Heart left ventricle (tissue), 16 donors: ENCODE measurements at regions not wholly inside any gene's neighbourhood (a gene's known extent, or its start where the extent isn't known, plus 50 kb on each side); places are given as distances from the start of the nearest gene placed in this dataset.

ENCODE experiments used
- ATAC-seq, 4 donors: fragments of 200-7000 bp; cut with Tn5 transposase; one replicate each; pipeline ENCODE4 v1.9.1; 2020 to 2022; ENCODE audit warnings: moderate library complexity in 4 of 4, mild to moderate bottlenecking in 3 of 4, moderate number of reproducible peaks in 1 of 4
- DNase-seq, 5 donors: peaks; one replicate each; pipeline ENCODE4 v3.0.0-alpha.2; 2020
- H3K27ac ChIP-seq, 12 donors: fragments of 200-600 bp; sonication (generic) in 4 of 12; one replicate each; pipeline versions ENCODE4 v1.5.0 to v1.8.0; 2016 to 2022; ENCODE audit warnings: mild to moderate bottlenecking in 2 of 12
- H3K27me3 ChIP-seq, 9 donors: fragments of 200-600 bp; sonication (generic) in 2 of 9; one replicate each; pipeline versions ENCODE4 v1.5.1 to v1.8.0; 2016 to 2022; ENCODE audit warnings: mild to moderate bottlenecking in 3 of 9
- H3K36me3 ChIP-seq, 9 donors: fragments of 200-600 bp; sonication (generic) in 2 of 9; one replicate each; pipeline versions ENCODE4 v1.5.0 to v1.8.0; 2018 to 2022; ENCODE audit warnings: mild to moderate bottlenecking in 2 of 9
- H3K4me1 ChIP-seq, 12 donors: fragments of 200-600 bp; sonication (generic) in 4 of 12; one replicate each; pipeline versions ENCODE4 v1.5.0 to v1.8.0; 2016 to 2022; ENCODE audit warnings: mild to moderate bottlenecking in 3 of 12
- H3K4me3 ChIP-seq, 12 donors: fragments of 200-600 bp; sonication (generic) in 4 of 12; one replicate each; pipeline versions ENCODE4 v1.5.0 to v1.8.0; 2017 to 2022; ENCODE audit warnings: mild to moderate bottlenecking in 9 of 12, moderate library complexity in 4 of 12
- H3K9me3 ChIP-seq, 12 donors: fragments of 200-600 bp; sonication (generic) in 4 of 12; one replicate each; pipeline versions ENCODE4 v1.5.0 to v1.8.0; 2016 to 2022; ENCODE audit warnings: mild to moderate bottlenecking in 1 of 12
- POLR2A ChIP-seq, 2 donors: fragments of 450-650 bp; IDR thresholded peaks; one replicate each; pipeline ENCODE4 v1.6.1; 2017; ENCODE audit warnings: antibody characterized with exemption in 2 of 2, mild to moderate bottlenecking in 2 of 2, moderate library complexity in 2 of 2
- WGBS, 4 donors: extraction: QIAGEN DNeasy Blood & Tissue Kit in 2 of 4; methylation state at CpG; one replicate each; pipeline versions ENCODE4 v1.1.5 to v1.1.7; 2013 to 2018; 5-methylcytosine and 5-hydroxymethylcytosine counted together
- intact Hi-C, 10 donors: fragments of 100-400 bp; cut with DNase I; formaldehyde crosslinking; loops; one replicate each; pipeline versions ENCODE4 v1.11.1 to v1.14.2; 2022
- TF ChIP-seq, protein P1 (sequence below), 12 donors: fragments of 200-600 bp; sonication (generic) in 4 of 12; IDR thresholded peaks; one replicate each; pipeline versions ENCODE4 v1.5.0 to v1.8.0; 2018 to 2022; ENCODE audit warnings: antibody characterized with exemption in 12 of 12, mild to moderate bottlenecking in 5 of 12
- donor health status: ischemic (EF 13 %, LVEDD 7.1; RV severe dilation, severe dysfunction).
- donor health status: healthy with polysubstance abuse.
- donor health status: DM: no; HTN: yes; CAD: no.
- donor health status: DM: no; HTN: no; CAD: no.
- donor health status: ischemic (EF 25% LVEDD 6.9; RV normal size, moderate dysfunction).
- donor health status: ischemic (EF 25% LVEDD 5.7; RV mildly dilated, moderate dysfunction).
- donor health status: healthy.
- donor health status: DM: yes; HTN: yes; CAD: no.
- donor health status: ischemic (EF 35%, LVEDD 5.7; RV mildly dilated, moderate dysfunction).
- donor health status: nonischemic (EF 11% LVEDD 7.7; RV severe dilation, severe dysfunction).
- donor health status: DM: yes; HTN: yes; CAD: no.
- donor health status: PGD.
- donor health status: ischemic (EF 29% LVEDD 5.4; RV normal size, mild dysfunction).
- donor health status: nonischemic (EF 23%, LVEDD 6.1; RV moderate dilation, normal function).

DNA sequence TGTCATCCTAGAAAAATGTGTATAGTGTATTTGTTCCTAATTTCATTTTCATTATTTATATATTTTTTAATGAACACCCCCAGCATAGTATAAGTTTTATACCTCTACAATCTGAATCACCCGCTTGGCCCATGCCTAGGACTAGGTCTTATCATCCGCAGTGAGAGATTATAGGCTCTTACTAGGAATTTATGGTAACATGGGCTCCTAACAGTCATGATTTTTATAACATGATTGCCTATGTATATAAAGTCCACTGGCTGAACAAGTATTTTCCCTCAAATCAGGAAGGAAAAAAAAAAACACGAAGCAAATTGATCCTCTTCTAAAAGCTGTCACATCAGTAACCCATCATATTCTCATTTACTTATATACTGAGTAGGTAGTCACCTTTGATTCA lies 666.1 kb upstream of the NRXN1 start:
- Histone ChIP-seq H3K36me3 (no peaks in the 10 kb centered on the region), H3K4me3 (no peak overlapping the region), H3K9me3 (no peaks in the 10 kb centered on the region), H3K27me3 (no peaks in the 10 kb centered on the region), H3K27ac (no peak overlapping the region), H3K4me1 (no peaks in the 10 kb centered on the region)
- intact Hi-C loops = no loop called here
- ATAC-seq (no peak), DNase-seq (no peak)
- no peak for TF ChIP-seq POLR2A (IDR thresholded peaks at IDR 0.05)
- TF ChIP-seq, protein P1, sequence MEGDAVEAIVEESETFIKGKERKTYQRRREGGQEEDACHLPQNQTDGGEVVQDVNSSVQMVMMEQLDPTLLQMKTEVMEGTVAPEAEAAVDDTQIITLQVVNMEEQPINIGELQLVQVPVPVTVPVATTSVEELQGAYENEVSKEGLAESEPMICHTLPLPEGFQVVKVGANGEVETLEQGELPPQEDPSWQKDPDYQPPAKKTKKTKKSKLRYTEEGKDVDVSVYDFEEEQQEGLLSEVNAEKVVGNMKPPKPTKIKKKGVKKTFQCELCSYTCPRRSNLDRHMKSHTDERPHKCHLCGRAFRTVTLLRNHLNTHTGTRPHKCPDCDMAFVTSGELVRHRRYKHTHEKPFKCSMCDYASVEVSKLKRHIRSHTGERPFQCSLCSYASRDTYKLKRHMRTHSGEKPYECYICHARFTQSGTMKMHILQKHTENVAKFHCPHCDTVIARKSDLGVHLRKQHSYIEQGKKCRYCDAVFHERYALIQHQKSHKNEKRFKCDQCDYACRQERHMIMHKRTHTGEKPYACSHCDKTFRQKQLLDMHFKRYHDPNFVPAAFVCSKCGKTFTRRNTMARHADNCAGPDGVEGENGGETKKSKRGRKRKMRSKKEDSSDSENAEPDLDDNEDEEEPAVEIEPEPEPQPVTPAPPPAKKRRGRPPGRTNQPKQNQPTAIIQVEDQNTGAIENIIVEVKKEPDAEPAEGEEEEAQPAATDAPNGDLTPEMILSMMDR (IDR thresholded peaks at IDR 0.05) = no peak
- WGBS, 4 donors = 80 to 89% (median 85%) methylated on average over 3 of the region's 3 CpGs

DNA sequence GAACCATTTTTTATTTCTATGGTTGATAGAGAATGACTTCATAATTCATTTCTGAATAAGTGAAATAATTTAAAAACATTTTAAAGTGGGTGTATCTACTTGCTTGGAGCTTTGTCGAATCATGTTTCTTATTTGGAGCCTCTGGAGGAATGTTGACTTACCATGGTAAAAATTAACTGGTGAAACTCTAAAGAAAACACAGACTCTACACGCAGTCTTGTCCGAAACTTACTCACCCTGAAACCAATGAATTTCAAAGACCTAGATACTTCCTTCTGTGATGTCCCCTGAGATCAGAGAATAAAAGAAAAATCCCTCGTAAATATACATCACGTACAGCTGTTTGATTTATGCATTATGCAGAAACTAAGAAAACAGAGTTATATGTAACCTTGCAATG lies 665.2 kb upstream of the NRXN1 start:
- 80 to 92% (median 84%) methylated on average over 5 of the region's 5 CpGs for WGBS, 4 donors
- Histone ChIP-seq H3K4me1 (no peaks in the 10 kb centered on the region), H3K27me3 (no peaks in the 10 kb centered on the region), H3K27ac (no peak overlapping the region), H3K9me3 (no peaks in the 10 kb centered on the region), H3K36me3 (no peaks in the 10 kb centered on the region), H3K4me3 (no peak overlapping the region)
- no peak for DNase-seq
- TF ChIP-seq, protein P1 (IDR thresholded peaks at IDR 0.05) = no peak
- no peak for TF ChIP-seq POLR2A (IDR thresholded peaks at IDR 0.05)
- intact Hi-C loops = no loop called here
- no peak for ATAC-seq

DNA sequence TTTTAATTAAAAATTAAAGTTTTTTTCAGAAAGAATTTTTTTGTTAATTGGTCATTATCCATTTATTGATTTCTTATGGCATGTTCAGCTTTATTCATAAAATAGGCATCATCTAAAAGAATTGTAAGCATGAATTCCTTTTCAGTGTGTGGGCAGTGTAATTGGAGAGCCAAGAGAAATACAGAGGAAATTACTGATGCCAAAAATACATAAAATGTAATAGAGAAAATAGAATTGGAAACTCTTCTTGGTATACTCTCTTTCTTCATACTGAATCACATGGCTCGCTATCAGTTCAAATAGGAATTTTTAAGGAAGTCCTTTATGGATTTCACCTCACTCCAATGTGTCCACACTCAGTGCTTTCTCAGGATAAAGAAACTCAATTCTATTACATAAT lies 663.6 kb upstream of the NRXN1 start:
- Histone ChIP-seq H3K4me1 (no peaks in the 10 kb centered on the region), H3K36me3 (no peaks in the 10 kb centered on the region), H3K9me3 (no peaks in the 10 kb centered on the region), H3K4me3 (no peak overlapping the region), H3K27ac (no peak overlapping the region), H3K27me3 (no peaks in the 10 kb centered on the region)
- intact Hi-C loops = no loop called here
- DNase-seq = no peak
- no peak for ATAC-seq
- WGBS, 4 donors = 58 to 81% (median 67%) methylated on average over 1 of the region's 1 CpG
- TF ChIP-seq POLR2A (IDR thresholded peaks at IDR 0.05) = no peak

DNA sequence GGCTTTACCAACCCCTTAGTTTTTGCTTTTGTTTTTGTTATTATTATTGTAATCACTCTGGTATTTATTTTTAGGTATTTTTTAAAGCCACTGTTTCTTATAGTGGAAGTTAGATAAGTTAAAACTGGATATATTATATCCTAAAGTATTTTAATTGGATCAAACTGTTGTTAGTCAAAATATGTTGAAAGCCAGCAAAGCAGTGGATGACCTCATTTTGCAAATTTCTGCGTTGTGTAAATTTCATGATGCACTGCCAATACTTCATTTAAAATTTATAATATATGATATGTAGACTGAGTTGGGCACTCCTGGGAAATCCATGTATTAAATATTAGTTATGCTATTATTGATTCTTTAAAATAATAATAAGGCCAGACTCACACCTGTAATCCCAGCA lies 661.7 kb upstream of the NRXN1 start:
- no peaks in the 10 kb centered on the region for H3K4me1 ChIP-seq
- ATAC-seq = no peak
- H3K36me3 ChIP-seq = no peaks in the 10 kb centered on the region
- no peaks in the 10 kb centered on the region for H3K9me3 ChIP-seq
- no peak for TF ChIP-seq POLR2A (IDR thresholded peaks at IDR 0.05)
- TF ChIP-seq, protein P1 (IDR thresholded peaks at IDR 0.05) = no peak
- H3K27ac ChIP-seq = no peak overlapping the region
- WGBS, 4 donors = 69 to 77% (median 73%) methylated on average over 1 of the region's 1 CpG
- H3K4me3 ChIP-seq = no peak overlapping the region
- intact Hi-C loops = no loop called here
- no peak for DNase-seq
- H3K27me3 ChIP-seq = no peaks in the 10 kb centered on the region

DNA sequence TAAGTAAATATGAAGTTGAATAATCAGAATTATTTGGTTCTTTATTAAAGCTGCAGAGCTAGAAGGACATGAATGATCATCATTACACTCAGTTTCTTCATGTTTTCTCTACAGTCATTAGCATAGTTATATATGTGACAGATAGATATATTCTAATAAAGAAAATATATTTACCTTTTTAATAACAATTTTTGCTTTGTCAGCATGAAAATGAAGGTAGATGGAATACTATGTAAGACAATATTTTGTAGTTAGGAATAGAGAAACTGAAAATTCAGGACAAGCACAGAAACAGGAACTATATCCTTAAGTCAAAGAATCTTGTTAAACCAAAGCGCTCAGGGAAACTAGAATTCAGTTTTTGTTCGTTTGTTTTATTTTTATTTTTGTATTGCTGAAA lies 649.9 kb upstream of the NRXN1 start:
- TF ChIP-seq POLR2A (IDR thresholded peaks at IDR 0.05) = no peak
- TF ChIP-seq, protein P1 (IDR thresholded peaks at IDR 0.05) = no peak
- WGBS, 4 donors = 83 to 92% (median 89%) methylated on average over 2 of the region's 2 CpGs
- Histone ChIP-seq H3K4me1 (no peaks in the 10 kb centered on the region), H3K36me3 (no peaks in the 10 kb centered on the region), H3K4me3 (no peak overlapping the region), H3K9me3 (peaks cover 0 to 11% (median 5%) of the 10 kb centered on the region in 12 donors), H3K27ac (no peak overlapping the region), H3K27me3 (no peaks in the 10 kb centered on the region)
- DNase-seq (no peak), ATAC-seq (no peak)
- intact Hi-C loops = no loop called here
